HG03095 (cell line): ENCODE measurements at regions not wholly inside any gene's neighbourhood (a gene's known extent, or its start where the extent isn't known, plus 50 kb on each side); places are given as distances from the start of the nearest gene placed in this dataset.

Source experiments
- ATAC-seq: cut with Tn5 transposase; IDR thresholded peaks from one replicate; pipeline ENCODE4 v1.9.1; 2021; ENCODE audit warnings: moderate library complexity; ENCODE audit not compliant: unreplicated experiment

- no peak for ATAC-seq
These were observed 310.3 kb upstream of the KLF6 start for GRCh38 chr10:4095166-4095917.

GRCh38 chr10:4094751-4095150, 309.7 kb upstream of the KLF6 start:
- ATAC-seq: no peak

GRCh38 chr10:4093438-4093837, 308.4 kb upstream of the KLF6 start:
- no peak for ATAC-seq

- no peak for ATAC-seq
These were observed 303.5 kb upstream of the KLF6 start for GRCh38 chr10:4088354-4089066.

- ATAC-seq: no peak
These were observed 301.3 kb upstream of the KLF6 start for GRCh38 chr10:4086131-4086898.

GRCh38 chr10:4083509-4084003, 298.5 kb upstream of the KLF6 start:
- ATAC-seq: no peak

GRCh38 chr10:4082861-4083260, 297.9 kb upstream of the KLF6 start:
- ATAC-seq: no peak

GRCh38 chr10:4081685-4082111, 296.7 kb upstream of the KLF6 start:
- no peak for ATAC-seq

GRCh38 chr10:4080225-4080805, 295.3 kb upstream of the KLF6 start:
- ATAC-seq: no peak

GRCh38 chr10:4079803-4080202, 294.8 kb upstream of the KLF6 start:
- ATAC-seq: no peak

GRCh38 chr10:4077804-4078203, 292.8 kb upstream of the KLF6 start:
- no peak for ATAC-seq

- no peak for ATAC-seq
These were observed 292.0 kb upstream of the KLF6 start for GRCh38 chr10:4076983-4077382.

GRCh38 chr10:4075443-4075842, 290.4 kb upstream of the KLF6 start:
- no peak for ATAC-seq

- no peak for ATAC-seq
These were observed 289.8 kb upstream of the KLF6 start for GRCh38 chr10:4074545-4075407.

- no peak for ATAC-seq
These were observed 288.9 kb upstream of the KLF6 start for GRCh38 chr10:4073912-4074311.

GRCh38 chr10:4070921-4071660, 286.1 kb upstream of the KLF6 start:
- ATAC-seq: no peak

- ATAC-seq: no peak
These were observed 285.2 kb upstream of the KLF6 start for GRCh38 chr10:4070184-4070583.

- no peak for ATAC-seq
These were observed 284.5 kb upstream of the KLF6 start for GRCh38 chr10:4069491-4069890.

GRCh38 chr10:4068629-4069028, 283.6 kb upstream of the KLF6 start:
- no peak for ATAC-seq
